HepG2 (cell line): ENCODE measurements at regions not wholly inside any gene's neighbourhood (a gene's known extent, or its start where the extent isn't known, plus 50 kb on each side); places are given as distances from the start of the nearest gene placed in this dataset.

ENCODE experiments used
- ADNP ChIP-seq: sonication (generic); formaldehyde crosslinking; IDR thresholded peaks from 2 replicates; pipeline ENCODE4 v1.4.0; 2020; ENCODE audit warnings: missing genetic modification reagents
- ARHGAP35 ChIP-seq: sonication (generic); formaldehyde crosslinking; IDR thresholded peaks from 2 replicates; pipeline ENCODE4 v1.9.0; 2022; ENCODE audit warnings: mild to moderate bottlenecking, inconsistent platforms, moderate library complexity, missing genetic modification reagents, borderline replicate concordance
- DR1 ChIP-seq: sonication (generic); formaldehyde crosslinking; IDR thresholded peaks from 2 replicates; pipeline ENCODE4 v1.8.0; 2021; ENCODE audit warnings: mild to moderate bottlenecking, missing genetic modification reagents, inconsistent platforms
- DRAP1 ChIP-seq: IDR thresholded peaks from 2 replicates; pipeline ENCODE4 v1.6.1; 2016; ENCODE audit warnings: missing genetic modification reagents, missing compliant biosample characterization
- FOSL2 ChIP-seq: sonication (generic); formaldehyde crosslinking; IDR thresholded peaks from 2 replicates; pipeline ENCODE4 v1.4.0; 2020; ENCODE audit warnings: missing genetic modification reagents
- HCFC1 ChIP-seq: fragments of 150-350 bp; IDR thresholded peaks from 2 replicates; pipeline ENCODE4 v1.6.1; 2014; ENCODE audit warnings: low read depth, low read length
- HDAC6 ChIP-seq: fragments of 200-600 bp; sonication (generic); IDR thresholded peaks from 2 replicates; pipeline ENCODE4 v1.7.0; 2017; ENCODE audit warnings: mild to moderate bottlenecking, antibody characterized with exemption, low read length, low read depth
- MBNL3 ChIP-seq: fragments of 250-450 bp; sonication (Bioruptor Pico); conservative IDR thresholded peaks from 2 replicates; pipeline ENCODE4 v1.8.0; 2022; ENCODE audit warnings: mild to moderate bottlenecking, inconsistent platforms
- MXD4 ChIP-seq: IDR thresholded peaks from 2 replicates; pipeline ENCODE4 v1.6.1; 2016; ENCODE audit warnings: mild to moderate bottlenecking, missing biosample characterization, missing genetic modification reagents
- PAF1 ChIP-seq: IDR thresholded peaks from 2 replicates; pipeline ENCODE4 v1.6.1; 2016; ENCODE audit warnings: missing genetic modification reagents, missing compliant biosample characterization
- POLR2AphosphoS2 ChIP-seq: IDR thresholded peaks from 2 replicates; pipeline ENCODE4 v1.6.1; 2011; ENCODE audit warnings: low read depth, low read length, improper control_type of control experiment
- RBM39 ChIP-seq: fragments of 200-400 bp; formaldehyde crosslinking; IDR thresholded peaks from one replicate; pipeline ENCODE4 v1.6.1; 2018; ENCODE audit warnings: antibody characterized with exemption, mild to moderate bottlenecking, low read depth, low read length; ENCODE audit not compliant: poor library complexity, severe bottlenecking
- TOE1 ChIP-seq: sonication (generic); formaldehyde crosslinking; IDR thresholded peaks from 2 replicates; pipeline ENCODE4 v1.4.0; 2020; ENCODE audit warnings: mild to moderate bottlenecking, missing genetic modification reagents
- XBP1 ChIP-seq: sonication (generic); formaldehyde crosslinking; IDR thresholded peaks from 2 replicates; pipeline ENCODE4 v1.5.0; 2020; ENCODE audit warnings: missing genetic modification reagents
- ZBTB25 ChIP-seq: IDR thresholded peaks from 2 replicates; pipeline ENCODE4 v1.6.1; 2018; ENCODE audit warnings: missing genetic modification reagents
- ZNF253 ChIP-seq: sonication (generic); formaldehyde crosslinking; IDR thresholded peaks from 2 replicates; pipeline ENCODE4 v1.8.0; 2022; ENCODE audit warnings: mild to moderate bottlenecking, missing genetic modification reagents, borderline replicate concordance
- ZNF354B ChIP-seq: sonication (generic); formaldehyde crosslinking; IDR thresholded peaks from 2 replicates; pipeline ENCODE4 v1.8.0; 2022; ENCODE audit warnings: mild to moderate bottlenecking, missing genetic modification reagents
- ZNF598 ChIP-seq: sonication (generic); formaldehyde crosslinking; IDR thresholded peaks from 2 replicates; pipeline ENCODE4 v1.5.1; 2020; ENCODE audit warnings: mild to moderate bottlenecking, missing genetic modification reagents, borderline replicate concordance
- ZNF619 ChIP-seq: sonication (generic); formaldehyde crosslinking; IDR thresholded peaks from 2 replicates; pipeline ENCODE4 v1.4.0; 2020; ENCODE audit warnings: mild to moderate bottlenecking, missing genetic modification reagents
- ZNF792 ChIP-seq: IDR thresholded peaks from 2 replicates; pipeline ENCODE4 v1.6.1; 2016
- ZSCAN20 ChIP-seq: sonication (generic); formaldehyde crosslinking; IDR thresholded peaks from 2 replicates; pipeline ENCODE4 v1.4.0; 2020; ENCODE audit warnings: missing genetic modification reagents, mild to moderate bottlenecking, borderline replicate concordance
- TF ChIP-seq, protein P1 (sequence below): sonication (generic); formaldehyde crosslinking; IDR thresholded peaks from 2 replicates; pipeline ENCODE4 v1.9.0; 2021; ENCODE audit warnings: missing genetic modification reagents, mild to moderate bottlenecking, borderline replicate concordance
- TF ChIP-seq, protein P2 (sequence below): IDR thresholded peaks from 2 replicates; pipeline ENCODE4 v1.6.1; 2016; ENCODE audit warnings: missing biosample characterization, missing genetic modification reagents, low read depth
- TF ChIP-seq, protein P3 (sequence below): sonication (generic); formaldehyde crosslinking; IDR thresholded peaks from 2 replicates; pipeline ENCODE4 v1.4.0; 2020; ENCODE audit warnings: low read depth, mild to moderate bottlenecking, missing genetic modification reagents

DNA sequence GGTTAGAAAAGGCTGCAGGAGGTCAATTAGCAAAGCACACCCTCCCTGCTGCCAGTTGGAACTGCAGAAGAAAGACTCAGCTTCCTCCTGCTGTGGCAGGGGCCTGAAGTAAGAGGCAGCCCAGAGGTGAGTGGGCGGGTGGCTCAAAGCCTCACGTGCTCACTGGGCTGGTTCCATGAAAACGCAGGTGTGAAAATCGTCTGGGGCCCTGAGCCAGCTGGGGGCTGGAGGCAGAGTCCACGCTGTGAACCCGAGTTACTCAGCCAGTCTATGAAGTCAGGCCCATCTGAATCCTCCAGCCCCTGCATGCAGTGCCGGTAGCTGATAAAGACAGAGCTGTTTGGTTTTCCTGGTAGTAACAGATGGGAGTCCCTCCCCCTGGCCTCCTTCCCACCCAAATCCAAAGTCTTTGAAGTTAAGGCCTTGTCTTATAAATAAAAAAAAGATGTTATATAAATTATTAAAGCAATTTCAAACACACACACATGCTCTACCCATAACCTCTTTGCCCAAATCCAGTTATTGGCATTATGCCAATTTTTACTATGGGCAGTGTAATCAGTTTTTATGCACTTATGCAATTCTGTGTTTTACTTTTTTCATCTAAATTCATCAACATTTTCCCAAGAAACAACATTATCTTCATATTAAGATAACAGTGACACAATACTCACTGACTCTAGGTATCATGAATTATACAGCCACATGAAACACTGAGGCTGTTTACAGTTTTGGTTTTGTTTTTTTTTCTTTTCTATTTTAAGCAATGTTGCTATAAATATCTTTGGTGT, 57.9 kb upstream of the PNMA1 start (continued):
- TF ChIP-seq, protein P1, sequence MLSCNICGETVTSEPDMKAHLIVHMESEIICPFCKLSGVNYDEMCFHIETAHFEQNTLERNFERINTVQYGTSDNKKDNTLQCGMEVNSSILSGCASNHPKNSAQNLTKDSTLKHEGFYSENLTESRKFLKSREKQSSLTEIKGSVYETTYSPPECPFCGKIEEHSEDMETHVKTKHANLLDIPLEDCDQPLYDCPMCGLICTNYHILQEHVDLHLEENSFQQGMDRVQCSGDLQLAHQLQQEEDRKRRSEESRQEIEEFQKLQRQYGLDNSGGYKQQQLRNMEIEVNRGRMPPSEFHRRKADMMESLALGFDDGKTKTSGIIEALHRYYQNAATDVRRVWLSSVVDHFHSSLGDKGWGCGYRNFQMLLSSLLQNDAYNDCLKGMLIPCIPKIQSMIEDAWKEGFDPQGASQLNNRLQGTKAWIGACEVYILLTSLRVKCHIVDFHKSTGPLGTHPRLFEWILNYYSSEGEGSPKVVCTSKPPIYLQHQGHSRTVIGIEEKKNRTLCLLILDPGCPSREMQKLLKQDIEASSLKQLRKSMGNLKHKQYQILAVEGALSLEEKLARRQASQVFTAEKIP (CRISPR knock-in tag), result no peak
- peak; percentile 90 for TF ChIP-seq ZBTB25 (CRISPR knock-in tag)
- no peak for TF ChIP-seq PAF1 (CRISPR knock-in tag)
- TF ChIP-seq ARHGAP35, result peak; percentile 78; the same call in 1 of the 2 replicates
- TF ChIP-seq MBNL3 (CRISPR knock-in tag), result no peak
- TF ChIP-seq, protein P2, sequence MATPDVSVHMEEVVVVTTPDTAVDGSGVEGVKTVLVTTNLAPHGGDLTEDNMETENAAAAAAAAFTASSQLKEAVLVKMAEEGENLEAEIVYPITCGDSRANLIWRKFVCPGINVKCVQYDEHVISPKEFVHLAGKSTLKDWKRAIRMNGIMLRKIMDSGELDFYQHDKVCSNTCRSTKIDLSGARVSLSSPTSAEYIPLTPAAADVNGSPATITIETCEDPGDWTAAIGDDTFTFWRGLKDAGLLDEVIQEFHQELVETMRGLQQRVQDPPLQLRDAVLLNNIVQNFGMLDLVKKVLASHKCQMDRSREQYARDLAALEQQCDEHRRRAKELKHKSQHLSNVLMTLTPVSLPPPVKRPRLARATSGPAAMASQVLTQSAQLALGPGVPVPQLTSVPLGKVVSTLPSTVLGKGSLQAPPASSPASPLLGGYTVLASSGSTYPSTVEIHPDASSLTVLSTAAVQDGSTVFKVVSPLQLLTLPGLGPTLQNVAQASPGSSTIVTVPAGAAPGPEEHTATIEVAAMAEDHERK (CRISPR knock-in tag), result no peak
- TF ChIP-seq XBP1 (CRISPR knock-in tag), result 0 out of 2 replicates have a peak, but pooled peaks have one; percentile 41
- TF ChIP-seq, protein P3, sequence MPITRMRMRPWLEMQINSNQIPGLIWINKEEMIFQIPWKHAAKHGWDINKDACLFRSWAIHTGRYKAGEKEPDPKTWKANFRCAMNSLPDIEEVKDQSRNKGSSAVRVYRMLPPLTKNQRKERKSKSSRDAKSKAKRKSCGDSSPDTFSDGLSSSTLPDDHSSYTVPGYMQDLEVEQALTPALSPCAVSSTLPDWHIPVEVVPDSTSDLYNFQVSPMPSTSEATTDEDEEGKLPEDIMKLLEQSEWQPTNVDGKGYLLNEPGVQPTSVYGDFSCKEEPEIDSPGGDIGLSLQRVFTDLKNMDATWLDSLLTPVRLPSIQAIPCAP (CRISPR knock-in tag), result no peak
- no peak for TF ChIP-seq ZNF619 (CRISPR knock-in tag)
- TF ChIP-seq MXD4 (CRISPR knock-in tag), result peak; percentile 93
- TF ChIP-seq DRAP1 (CRISPR knock-in tag), result no peak; the same call in 1 of the 2 replicates
- TF ChIP-seq ZNF792 (CRISPR knock-in tag), result peak; percentile 86
- TF ChIP-seq TOE1 (CRISPR knock-in tag), result peak; percentile 96; the same call in 1 of the 2 replicates
- TF ChIP-seq ZNF598, result peak; percentile 59; the same call in 1 of the 2 replicates
- no peak for TF ChIP-seq ADNP (CRISPR knock-in tag)
- peak; percentile 86 for TF ChIP-seq FOSL2 (CRISPR knock-in tag)
- TF ChIP-seq POLR2AphosphoS2, result no peak
- TF ChIP-seq ZSCAN20 (CRISPR knock-in tag), result no peak
- no peak for TF ChIP-seq HCFC1
- 0 out of 2 replicates have a peak, but pooled peaks have one; percentile 74 for TF ChIP-seq ZNF354B (CRISPR knock-in tag)
- no peak for TF ChIP-seq RBM39
- TF ChIP-seq ZNF253 (CRISPR knock-in tag), result 0 out of 2 replicates have a peak, but pooled peaks have one; percentile 53
- peak; percentile 52; the same call in 1 of the 2 replicates for TF ChIP-seq DR1
- TF ChIP-seq HDAC6, result no peak
